M059J (cell line): ENCODE measurements at regions not wholly inside any gene's neighbourhood (a gene's known extent, or its start where the extent isn't known, plus 50 kb on each side); places are given as distances from the start of the nearest gene placed in this dataset.
"Not testable (repeated sequence)": the region's sequence is repeated elsewhere in the genome, so short reads cannot be mapped to it uniquely, and the experiment has no call there.

Experiments used
- DNase-seq: peaks from one replicate; pipeline ENCODE4 v3.0.0-alpha.2; 2012; ENCODE audit warnings: low read depth

DNA sequence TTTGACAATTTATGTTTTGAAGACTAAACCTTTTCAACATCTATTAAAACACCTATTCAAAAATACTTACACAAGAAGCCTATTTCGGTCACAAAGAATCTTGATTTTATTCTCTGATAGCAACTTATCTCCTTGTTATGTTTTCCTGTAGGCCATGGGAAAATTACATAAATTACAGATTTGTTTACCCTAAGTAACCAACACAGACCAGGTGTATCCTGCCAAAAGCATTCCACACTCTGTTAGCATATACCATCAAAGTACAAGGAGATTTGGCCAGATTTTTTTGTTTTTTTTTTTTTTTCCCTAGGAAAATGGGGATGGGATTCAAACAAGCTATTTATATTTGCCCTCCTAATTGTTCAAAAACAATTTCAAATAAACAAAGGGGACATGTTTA is 497.9 kb upstream of the MAGEB18 start:
- no peak for DNase-seq

DNA sequence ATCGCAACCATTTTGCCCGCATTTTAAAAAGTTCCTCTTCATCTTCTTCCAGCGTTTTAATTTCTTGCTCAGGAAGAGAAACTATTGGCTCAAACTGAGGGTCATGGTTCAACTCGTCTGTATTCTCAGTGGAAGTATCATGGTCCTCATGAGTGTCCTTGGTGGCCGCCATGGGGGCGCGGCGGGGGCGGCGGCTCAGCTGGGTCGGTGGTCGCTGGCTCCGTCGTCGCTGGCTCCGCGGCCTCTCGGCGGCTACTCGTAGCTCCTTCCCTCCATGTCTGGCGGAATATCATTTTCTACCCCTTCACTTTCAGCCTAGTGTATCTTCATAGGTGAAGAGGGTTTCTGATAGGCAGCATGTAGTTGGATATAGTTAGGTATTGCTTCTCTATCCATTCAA is 492.0 kb upstream of the MAGEB18 start:
- DNase-seq: no peak

DNA sequence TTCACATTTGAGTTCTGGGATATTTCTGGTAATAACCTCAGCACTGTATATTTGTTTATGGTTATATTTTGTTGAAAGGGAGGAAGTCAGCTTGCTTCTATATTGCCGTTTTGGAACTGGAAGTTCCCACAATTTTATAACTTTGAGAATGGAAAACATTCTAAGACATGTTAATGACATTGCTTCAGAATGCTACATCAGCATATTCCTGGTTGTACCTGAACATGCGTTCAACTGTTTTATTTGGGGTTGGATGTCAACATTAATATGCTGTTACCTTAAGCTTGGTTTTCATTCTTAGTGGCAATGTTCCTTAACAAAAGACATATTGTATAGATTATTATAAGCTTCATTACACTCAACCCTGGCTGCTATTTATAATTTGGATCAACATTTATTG is 489.4 kb upstream of the MAGEB18 start:
- no peak for DNase-seq

DNA sequence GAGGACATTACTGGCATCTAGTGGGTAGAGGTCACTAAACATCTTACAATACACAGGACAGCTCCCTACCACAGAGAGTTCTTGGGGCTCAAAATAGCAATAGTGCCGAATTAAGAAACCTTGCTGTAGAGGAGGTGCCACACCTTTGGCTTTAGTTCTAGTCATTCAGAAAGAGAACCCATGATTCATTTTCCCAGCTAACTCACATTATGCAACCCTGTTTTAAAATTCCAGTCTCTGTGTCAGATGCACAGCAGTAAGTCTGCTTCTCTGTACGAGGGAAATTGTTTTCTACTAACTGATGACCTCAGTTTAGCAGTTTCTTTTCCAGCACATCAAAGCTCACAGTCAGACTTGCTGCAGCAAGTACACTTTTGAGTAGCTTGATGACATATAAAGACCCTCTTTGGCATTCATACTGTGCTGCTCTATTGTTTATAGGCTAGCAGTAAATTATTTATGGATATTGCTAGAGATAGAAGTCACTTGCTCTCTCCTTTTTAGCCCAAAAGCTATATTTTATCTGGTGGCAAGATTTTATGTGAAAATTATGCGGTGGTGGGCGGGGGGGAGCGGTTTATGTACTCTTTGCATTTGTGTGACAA is 487.8 kb upstream of the MAGEB18 start:
- DNase-seq: no peak

DNA sequence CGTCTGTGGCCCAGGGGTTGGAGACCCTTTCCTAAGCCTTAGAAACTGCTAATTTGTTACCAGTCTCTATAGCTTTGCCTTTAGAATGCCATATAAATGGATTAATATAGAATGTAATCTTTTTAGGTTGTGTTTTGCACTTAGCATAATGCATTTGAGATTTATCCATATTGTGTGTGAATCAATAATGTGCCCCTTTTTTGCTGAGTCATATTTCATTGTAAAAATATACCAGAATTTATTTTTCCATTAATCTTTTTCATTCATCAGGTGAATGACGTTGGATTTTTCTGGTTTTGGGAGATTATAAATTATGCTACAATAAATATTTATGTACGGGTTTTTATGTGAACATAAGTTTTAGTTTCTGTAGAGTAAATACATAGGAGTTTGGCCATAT is 478.8 kb upstream of the MAGEB18 start:
- DNase-seq: no peak

DNA sequence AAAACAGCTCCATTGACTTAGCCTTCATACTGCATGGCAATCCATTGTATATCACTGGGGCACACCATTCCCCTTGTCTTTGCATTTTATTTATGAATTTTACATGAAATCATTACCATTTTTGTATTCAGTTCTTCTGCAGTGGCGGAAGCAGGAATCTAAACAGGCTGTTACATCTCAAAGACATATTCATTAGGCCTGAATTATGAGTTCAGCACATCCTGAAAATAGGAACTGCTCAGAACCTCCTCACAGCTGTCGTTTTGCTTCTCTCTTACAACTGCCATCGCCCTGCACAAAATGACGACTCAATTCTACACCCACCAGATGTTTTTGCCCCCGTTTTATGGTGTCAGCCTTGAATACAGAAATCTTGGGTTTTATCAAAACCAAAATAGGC is 474.4 kb upstream of the MAGEB18 start:
- DNase-seq: no peak

DNA sequence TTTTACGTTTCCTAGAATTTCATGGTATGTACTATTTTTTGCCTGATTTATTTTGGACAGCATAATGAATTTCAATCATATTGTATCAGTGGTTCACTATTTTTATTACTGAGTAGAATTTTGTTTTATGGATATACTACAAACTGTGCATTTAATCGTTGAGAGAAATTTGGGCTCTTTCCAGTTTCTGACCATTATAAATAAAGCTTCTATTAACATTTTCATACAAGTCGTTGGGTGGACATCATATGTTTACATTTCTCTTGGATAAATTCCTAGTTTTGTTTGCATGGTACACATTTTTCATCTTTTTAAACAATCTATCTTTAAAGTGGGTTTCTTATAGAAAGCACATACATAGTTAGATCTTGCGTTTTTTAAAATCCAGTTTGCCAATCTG is 472.7 kb upstream of the MAGEB18 start:
- no peak for DNase-seq

DNA sequence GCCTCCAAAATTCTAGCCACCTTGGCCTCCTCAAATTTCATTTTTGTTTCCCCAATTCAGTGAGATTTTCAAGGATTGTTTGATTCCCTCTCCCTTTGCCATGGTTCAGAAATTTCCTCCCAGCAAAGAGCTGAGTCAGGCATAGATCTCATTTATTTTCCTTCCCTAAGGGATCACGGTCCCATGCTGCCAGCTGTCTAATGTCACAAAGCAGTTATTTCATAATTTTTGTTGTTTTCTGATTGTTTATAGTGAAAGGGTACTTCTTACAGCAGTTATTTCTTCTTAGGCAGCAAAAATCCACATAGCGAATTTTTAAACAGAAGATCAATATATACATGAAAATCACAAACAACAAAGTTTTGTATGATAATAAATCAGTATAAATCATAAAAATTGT is 470.5 kb upstream of the MAGEB18 start:
- no peak for DNase-seq

DNA sequence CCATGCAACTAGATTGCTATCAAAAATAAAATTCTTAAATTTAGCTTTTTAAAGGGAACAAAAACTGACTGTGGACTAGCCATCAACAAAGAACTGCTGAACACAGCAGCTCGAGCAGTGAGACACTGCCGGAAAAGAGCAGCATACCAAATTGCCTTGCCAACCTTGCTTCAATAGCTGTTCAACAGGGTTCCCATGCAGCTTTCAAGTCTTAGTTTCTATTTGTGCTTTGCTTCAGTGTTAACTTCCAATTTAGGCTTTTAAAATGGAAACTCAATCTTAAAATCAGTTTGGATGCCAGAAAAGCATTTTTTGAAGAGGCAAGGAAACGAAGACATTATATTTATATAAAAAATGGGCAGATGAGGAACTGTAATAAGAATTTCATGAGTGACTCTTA is 463.4 kb upstream of the MAGEB18 start:
- no peak for DNase-seq

DNA sequence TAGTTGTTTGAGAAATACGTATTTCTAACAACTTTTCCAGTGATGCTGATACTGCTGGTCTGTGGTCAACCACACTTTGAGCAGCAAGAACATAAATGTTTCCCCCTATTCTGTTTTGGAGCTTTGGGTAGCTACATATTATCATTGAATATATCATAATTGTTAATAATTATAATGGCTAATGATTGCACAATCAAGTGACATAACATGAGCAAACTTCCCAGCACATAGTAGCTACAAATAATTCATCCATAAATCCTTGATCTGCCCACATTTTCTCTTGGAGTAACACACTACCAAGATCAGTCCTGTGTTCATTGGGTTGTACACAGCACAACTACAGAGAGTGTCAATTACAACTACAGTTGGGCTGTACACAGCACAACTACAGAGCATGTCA is 436.3 kb upstream of the MAGEB18 start:
- DNase-seq: no peak

DNA sequence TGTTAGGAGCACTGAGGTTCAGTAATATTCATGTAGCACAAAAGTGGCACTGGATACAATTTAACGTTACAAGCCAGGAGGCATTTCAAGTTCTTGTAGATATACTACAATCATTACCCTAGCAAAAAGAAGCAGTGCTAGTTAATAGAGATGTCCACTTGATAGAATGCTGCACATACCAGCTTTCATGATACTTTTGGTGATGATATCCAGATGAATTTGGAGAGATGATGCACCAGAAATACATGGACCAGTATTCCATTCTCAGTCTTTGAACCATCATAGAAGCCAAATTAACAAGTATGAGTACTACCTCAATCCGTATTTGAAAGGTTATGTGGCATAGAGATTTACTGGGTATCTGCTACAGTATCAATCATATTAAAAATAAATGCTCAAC is 421.0 kb upstream of the MAGEB18 start:
- DNase-seq: no peak

DNA sequence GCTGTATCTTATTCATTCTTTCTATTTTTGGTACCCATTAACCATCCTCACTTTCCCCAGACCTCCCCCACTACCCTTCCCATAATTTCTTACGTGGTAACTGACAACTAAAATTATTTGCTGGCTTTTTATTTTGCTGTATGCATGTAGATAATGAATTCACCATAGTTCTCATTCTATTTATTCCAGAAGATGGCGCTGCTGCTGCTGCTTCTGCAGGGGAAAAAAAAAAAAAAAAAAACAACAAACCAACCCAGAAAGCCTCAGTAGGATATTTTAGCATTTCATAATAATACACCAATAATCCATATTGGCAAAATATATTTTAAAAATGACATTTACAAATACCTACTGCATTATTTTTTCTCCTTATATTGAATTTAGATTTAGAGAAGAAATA is 416.6 kb upstream of the MAGEB18 start:
- no peak for DNase-seq

DNA sequence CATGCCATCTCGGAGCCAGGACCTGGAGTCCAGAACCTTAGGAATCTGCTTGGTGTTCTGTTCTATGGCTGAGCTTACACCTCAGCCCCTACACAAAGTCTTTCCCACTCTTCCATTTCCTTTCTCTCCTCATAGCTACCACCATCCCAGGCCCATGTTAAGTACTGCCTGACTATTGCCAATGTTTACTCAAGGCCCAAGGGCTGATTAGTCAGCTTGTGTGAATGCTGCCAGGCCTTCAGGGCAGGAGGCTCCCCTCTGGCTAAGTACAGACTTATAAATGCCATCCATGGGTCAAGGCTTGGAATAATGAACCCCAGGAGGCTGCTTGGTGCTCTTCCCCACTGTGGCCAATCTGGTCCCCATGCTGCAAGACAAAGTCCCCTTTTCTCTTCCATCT is 411.6 kb upstream of the MAGEB18 start:
- no peak for DNase-seq

DNA sequence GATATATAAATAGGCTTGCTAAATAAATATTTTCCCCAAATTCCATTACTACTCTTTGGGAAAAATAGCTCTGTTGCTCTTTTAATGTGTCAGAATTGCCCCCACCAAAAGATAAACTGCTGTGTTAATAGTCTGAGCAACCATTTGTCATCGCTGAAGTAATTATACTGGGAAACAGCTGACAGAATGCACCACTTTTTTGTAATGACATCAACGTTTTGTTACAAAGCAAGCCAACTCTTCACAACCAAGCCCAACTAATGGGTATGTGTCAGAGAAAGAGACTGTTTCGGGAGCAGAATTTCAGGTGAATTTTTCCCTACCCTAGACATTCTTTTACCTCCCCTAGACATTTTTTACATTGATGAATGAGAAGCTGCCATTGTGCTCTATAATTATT is 405.0 kb upstream of the MAGEB18 start:
- no peak for DNase-seq

DNA sequence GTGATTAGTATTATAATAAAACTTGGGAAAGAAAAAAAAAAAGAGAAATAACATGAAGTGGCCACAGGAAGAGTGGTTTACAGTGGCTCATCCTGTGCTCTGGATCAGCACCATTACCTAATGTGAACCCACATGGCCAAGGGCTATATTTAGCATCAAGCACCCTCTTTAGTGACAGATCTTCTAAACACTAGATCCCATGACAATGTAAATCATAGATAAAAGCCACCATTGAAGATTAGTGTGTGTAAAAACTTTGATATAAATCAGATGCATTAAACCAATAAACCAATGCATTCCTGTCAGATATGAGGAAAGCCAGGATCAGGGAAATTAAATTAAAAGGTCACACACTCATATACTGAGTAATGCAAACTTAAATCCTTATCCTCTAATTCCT is 400.6 kb upstream of the MAGEB18 start:
- no peak for DNase-seq

DNA sequence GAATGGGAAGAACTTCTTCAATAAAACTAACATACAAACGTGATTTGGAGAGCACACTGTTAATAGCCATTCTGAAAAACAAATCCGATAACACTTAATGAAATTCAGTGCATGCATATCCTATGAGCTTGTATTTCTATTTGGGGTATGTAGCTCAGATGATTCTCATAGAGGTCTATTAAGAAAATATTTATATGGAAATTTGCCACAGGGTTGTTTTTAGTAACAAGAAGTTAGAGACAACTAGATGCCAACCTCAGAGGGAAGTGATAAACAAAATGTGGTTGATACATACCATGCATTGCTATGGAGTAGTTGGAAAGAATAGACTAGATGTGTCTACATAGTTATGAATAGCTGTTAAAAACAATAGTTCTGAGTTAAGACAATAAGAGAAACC is 395.8 kb upstream of the MAGEB18 start:
- DNase-seq: no peak

DNA sequence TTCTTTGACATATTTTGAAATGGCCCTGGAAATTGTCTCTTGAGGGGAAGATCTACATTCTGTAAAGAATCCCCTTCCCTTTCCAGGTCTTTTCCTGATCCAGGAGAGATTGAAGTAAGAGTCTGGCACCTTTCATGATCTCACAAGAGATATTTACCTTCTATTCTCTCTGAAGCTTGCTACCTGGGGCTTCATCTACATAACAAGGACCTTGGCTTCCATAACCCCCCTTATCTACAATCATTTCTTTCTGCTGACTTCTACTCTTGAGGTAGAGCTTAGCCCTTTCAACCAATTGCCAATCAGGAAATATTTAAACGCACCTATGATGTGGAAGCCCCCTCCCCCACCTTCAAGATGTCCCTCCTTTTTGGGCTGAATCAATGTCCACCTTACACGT is 383.7 kb upstream of the MAGEB18 start:
- DNase-seq: no peak

DNA sequence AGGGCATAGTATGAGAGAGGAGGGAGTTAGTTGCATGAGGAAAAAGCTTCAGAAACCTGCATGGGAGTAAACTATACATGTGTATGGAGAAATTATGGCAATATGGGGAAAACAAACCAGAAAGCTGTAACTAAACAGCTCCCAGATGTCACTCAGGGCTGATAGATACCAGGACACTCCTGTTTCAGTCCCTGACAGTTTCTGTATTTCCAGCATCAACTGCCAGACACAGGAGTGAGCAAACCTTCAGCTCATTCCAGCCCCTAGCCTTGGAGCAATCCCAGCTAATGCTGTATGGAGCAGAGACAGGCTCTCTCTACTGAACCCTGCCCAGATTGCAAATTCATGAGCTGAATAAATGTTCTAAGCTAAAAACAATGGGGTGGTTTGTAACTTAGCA is 382.9 kb upstream of the MAGEB18 start:
- no peak for DNase-seq

DNA sequence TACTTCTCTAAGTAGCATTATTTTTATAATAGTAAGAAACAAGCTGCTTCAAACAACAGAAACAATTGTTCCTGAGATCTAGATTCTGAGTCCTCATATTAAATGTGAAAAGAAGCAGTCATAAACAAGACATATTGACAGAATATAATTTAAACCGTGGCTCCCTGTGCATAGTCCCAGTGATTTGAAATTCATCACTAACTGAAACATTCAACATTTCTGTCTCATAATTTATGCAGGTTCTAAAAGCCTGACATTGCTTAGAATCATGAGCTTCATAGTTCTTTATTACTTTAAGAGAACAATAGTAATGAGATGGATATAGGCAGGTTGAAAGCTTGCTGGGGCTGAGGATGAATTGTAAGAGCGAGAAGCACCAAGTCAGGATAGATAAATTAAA is 375.5 kb upstream of the MAGEB18 start:
- DNase-seq: no peak

DNA sequence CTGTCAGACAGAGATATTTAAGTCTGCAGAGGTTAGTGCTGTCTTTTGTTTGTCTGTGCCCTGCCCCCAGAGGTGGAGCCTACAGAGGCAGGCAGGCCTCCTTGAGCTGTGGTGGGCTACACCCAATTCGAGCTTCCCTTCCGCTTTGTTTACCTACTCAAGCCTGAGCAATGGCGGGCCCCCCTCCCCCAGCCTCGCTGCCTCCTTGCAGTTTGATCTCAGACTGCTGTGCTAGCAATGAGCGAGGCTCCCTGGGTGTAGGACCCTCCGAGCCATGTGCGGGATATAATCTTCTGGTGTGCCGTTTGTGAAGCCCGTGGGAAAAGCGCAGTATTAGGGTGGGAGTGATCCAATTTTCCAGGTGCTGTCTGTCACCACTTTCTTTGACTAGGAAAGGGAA is 366.3 kb upstream of the MAGEB18 start:
- not testable (repeated sequence) for DNase-seq

DNA sequence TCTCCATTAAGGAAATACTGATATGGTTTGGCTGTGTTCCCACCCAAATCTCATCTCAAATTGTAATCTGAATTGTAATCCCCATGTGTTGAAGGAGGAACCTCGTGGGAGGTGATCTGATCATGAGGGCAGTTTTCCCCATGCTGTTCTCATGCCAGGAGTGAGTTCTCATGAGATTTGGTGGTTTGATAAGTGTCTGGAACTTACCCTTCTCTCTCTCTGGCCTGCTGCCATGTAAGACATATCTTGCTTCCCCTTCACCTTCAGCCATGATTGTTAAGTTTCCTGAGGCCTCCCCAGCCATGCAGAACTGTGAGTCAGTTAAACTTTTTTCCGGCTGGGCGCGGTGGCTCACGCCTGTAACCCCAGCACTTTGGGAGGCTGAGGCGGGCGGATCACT is 340.3 kb upstream of the MAGEB18 start:
- DNase-seq: not testable (repeated sequence)

DNA sequence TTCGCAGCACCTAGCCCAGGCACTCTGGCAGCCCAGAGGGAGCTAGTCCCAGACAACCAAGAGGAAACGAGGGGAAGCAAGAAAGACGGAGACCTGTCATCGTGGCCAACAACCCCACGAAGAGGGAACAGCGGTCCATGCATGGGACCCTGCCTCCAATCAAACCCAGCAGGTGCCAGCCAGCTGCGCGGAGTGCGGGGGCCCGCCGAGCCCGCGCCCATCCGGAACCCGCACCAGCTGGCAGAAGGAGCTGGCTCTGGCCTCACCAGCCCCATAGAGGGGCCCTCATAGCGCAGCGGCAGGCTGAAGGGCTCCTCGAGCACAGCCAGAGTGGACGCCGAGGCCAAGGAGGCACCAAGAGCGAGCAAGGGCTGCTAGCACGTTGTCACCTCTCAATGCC is 332.4 kb upstream of the MAGEB18 start:
- no peak for DNase-seq

DNA sequence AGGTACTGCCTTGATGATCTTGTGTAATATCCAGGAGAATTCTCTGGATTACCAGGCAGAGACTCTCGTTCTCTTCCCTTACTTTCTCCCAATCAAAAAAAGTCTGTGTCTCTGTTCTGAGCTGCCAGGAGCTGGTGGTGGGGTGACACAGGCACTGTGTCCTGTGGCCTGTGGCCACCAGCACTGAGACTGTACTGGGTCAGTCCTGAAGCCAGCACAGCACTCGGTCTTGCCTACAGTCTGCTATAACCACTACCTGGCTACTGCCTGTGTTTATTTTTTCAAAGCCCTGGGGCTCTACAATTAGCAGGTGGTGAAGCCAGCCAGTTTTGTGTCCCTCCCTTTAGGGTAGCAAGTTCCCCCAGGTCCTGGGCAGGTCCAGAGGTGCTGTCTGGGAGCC is 331.1 kb upstream of the MAGEB18 start:
- no peak for DNase-seq

DNA sequence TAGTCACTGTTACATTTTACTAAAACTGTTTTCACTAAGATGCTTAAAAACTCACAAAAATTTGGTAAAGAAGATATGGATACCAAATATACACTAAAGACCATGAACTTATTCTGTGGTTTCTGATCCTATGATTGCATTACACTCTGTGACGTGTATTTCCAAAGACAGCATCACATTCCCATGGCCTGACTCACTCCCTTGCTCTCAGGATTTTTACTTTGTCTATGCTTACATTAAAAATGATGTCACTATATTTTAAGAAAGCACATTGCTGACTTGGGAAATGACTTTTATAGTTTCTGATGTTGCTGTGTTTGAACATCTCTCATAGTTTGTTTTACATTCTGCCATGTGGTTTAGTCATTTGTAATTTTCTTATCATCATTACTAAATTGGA is 327.9 kb upstream of the MAGEB18 start:
- DNase-seq: peak; percentile 2

DNA sequence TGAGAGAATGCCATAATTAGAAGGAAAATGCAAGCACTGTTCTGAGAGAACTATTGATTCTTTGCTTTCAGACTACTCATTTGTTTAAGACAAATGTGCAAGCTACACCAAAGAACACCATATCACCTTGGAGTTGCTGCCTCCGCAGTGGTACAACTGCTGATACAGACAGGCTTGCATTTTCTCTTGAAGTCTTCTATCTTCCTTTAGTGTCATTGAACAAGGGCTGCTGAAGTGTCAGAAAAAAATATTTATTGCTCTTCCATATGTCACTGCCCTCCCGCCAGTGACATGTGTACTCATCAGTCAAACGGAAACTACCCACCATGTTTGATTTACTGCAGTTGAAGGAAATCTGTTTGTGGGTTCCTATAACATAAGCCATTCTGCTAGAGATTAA is 318.3 kb upstream of the MAGEB18 start:
- DNase-seq: no peak
